ENCODE measurements at regions not wholly inside any gene's neighbourhood (a gene's known extent, or its start where the extent isn't known, plus 50 kb on each side); places are given as distances from the start of the nearest gene placed in this dataset.
"Not testable (repeated sequence)": the region's sequence is repeated elsewhere in the genome, so short reads cannot be mapped to it uniquely, and the experiment has no call there.

GRCh38 chr12:76177821-76178220 lies 93.3 kb upstream of the NAP1L1 start:
- Histone ChIP-seq H3K27me3 (no peaks in the 10 kb centered on the region), H3K36me3 (no peaks in the 10 kb centered on the region), H3K27ac (no peak overlapping the region), H3K4me3 (no peak overlapping the region), H3K9me3 (no peaks in the 10 kb centered on the region), H3K4me1 (no peaks in the 10 kb centered on the region)
- DNase-seq = no peak
- no peak for ATAC-seq
- intact Hi-C loops (cut with DNase I; ENCODE audit: low total_unique reads) = no loop called here
- TF ChIP-seq POLR2A (IDR thresholded peaks at IDR 0.05) (no peak), CTCF (IDR thresholded peaks at IDR 0.05 in 4 of 5, conservative IDR thresholded peaks at IDR 0.05 in 1 of 5) (no peak)
- in situ Hi-C loops (cut with MboI; ENCODE audit: low sequenced_read_pairs in 4 of 4) = no loop called here

GRCh38 chr12:76176940-76177339 lies 92.5 kb upstream of the NAP1L1 start:
- TF ChIP-seq POLR2A (IDR thresholded peaks at IDR 0.05) = no peak
- TF ChIP-seq CTCF (IDR thresholded peaks at IDR 0.05 in 4 of 5, conservative IDR thresholded peaks at IDR 0.05 in 1 of 5) = no peak
- Histone ChIP-seq H3K4me1 (no peaks in the 10 kb centered on the region), H3K27me3 (no peaks in the 10 kb centered on the region), H3K27ac (no peak overlapping the region), H3K36me3 (no peaks in the 10 kb centered on the region), H3K4me3 (no peak overlapping the region), H3K9me3 (no peaks in the 10 kb centered on the region)
- ATAC-seq (no peak), DNase-seq (no peak)
- in situ Hi-C loops (cut with MboI; ENCODE audit: low sequenced_read_pairs in 4 of 4) (no loop called here), intact Hi-C loops (cut with DNase I; ENCODE audit: low total_unique reads) (no loop called here)

GRCh38 chr12:76175946-76176345 lies 91.5 kb upstream of the NAP1L1 start:
- ATAC-seq; H3K4me3 ChIP-seq; DNase-seq; H3K27me3 ChIP-seq; H3K36me3 ChIP-seq; H3K4me1 ChIP-seq; H3K9me3 ChIP-seq; H3K27ac ChIP-seq; in situ Hi-C loops (cut with MboI; ENCODE audit: low sequenced_read_pairs in 4 of 4); intact Hi-C loops (cut with DNase I; ENCODE audit: low total_unique reads): not testable (repeated sequence)

GRCh38 chr12:76173756-76174155 lies 89.3 kb upstream of the NAP1L1 start:
- intact Hi-C loops (cut with DNase I; ENCODE audit: low total_unique reads) (no loop called here), in situ Hi-C loops (cut with MboI; ENCODE audit: low sequenced_read_pairs in 4 of 4) (no loop called here)
- Histone ChIP-seq H3K9me3 (no peaks in the 10 kb centered on the region), H3K4me3 (no peak overlapping the region), H3K27me3 (no peaks in the 10 kb centered on the region), H3K36me3 (no peaks in the 10 kb centered on the region), H3K4me1 (no peaks in the 10 kb centered on the region), H3K27ac (no peak overlapping the region)
- no peak for TF ChIP-seq CTCF (IDR thresholded peaks at IDR 0.05 in 4 of 5, conservative IDR thresholded peaks at IDR 0.05 in 1 of 5)
- no peak for TF ChIP-seq POLR2A (IDR thresholded peaks at IDR 0.05)
- ATAC-seq (no peak), DNase-seq (no peak)

GRCh38 chr12:76158518-76159321 lies 74.2 kb upstream of the NAP1L1 start:
- TF ChIP-seq CTCF (IDR thresholded peaks at IDR 0.05 in 4 of 5, conservative IDR thresholded peaks at IDR 0.05 in 1 of 5) = peak; percentile 45 to 68 (median 54)
- no peak for TF ChIP-seq POLR2A (IDR thresholded peaks at IDR 0.05)
- intact Hi-C loops (cut with DNase I; ENCODE audit: low total_unique reads) (loop anchor here (2.0 kb wide), 1 partner anchor 188 kb away; no protein-coding TSS in a partner anchor), in situ Hi-C loops (cut with MboI; ENCODE audit: low sequenced_read_pairs in 4 of 4) (no loop called here)
- DNase-seq (peak; percentile 8 to 58), ATAC-seq (peak; percentile 89 to 97)
- H3K4me3 ChIP-seq = peak overlapping the region in 1 of 4 donors; percentile 12
- peak overlapping the region in 1 of 4 donors; percentile 23 for H3K27ac ChIP-seq
- no peaks in the 10 kb centered on the region for H3K27me3 ChIP-seq
- no peaks in the 10 kb centered on the region for H3K9me3 ChIP-seq
- H3K4me1 ChIP-seq = no peaks in the 10 kb centered on the region
- H3K36me3 ChIP-seq = no peaks in the 10 kb centered on the region

Measured in gastrocnemius medialis (tissue), 4 donors.